Epithelial cell of proximal tubule (primary cell): ENCODE measurements at regions not wholly inside any gene's neighbourhood (a gene's known extent, or its start where the extent isn't known, plus 50 kb on each side); places are given as distances from the start of the nearest gene placed in this dataset.

Source experiments
- DNase-seq: peaks from one replicate; pipeline ENCODE4 v3.0.0-alpha.2; 2011; ENCODE audit warnings: low read depth
- H3K4me3 ChIP-seq: 2 replicates; pipeline ENCODE4 v1.5.1; 2011; ENCODE audit warnings: low read depth, mild to moderate bottlenecking, low read length
- TF ChIP-seq, protein P1 (sequence below): conservative IDR thresholded peaks from 2 replicates; pipeline ENCODE4 v1.5.1; 2012; ENCODE audit warnings: low read depth, mild to moderate bottlenecking, low read length

DNA sequence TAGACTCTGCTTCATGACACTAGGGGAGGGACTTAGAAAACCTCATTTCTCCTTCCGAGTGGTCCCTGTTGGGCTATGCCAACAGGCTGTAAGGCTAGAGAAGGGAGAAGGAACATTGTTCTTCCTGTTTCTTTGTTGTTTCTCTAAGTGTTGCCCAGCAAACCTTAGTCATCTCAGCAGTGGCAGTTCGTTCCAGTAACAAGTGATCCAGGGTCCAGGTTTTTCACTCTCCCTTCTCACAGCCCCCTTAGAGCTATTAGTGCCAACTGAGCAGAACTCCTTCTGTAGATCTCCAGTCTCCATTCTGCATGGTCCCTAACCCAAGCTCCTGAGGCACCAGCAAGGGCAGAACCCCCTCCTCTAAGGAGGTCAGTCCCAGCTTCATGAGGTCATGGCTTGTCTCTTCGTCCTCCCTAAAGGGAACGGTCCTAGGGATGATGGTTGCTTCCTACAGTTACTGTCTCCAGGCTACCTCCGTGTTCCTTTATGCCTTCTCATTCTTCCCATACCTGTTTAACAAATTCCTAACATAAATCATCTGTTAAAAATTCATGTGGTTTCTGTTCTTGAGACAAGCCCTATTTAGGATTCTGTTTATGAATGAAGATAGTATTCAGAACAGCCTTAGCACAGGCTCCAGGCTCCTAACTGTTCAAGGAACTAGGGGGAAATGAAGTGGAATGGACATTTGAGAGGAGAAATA lies 168.6 kb upstream of the UBASH3B start:
- DNase-seq, result no peak
- TF ChIP-seq, protein P1, sequence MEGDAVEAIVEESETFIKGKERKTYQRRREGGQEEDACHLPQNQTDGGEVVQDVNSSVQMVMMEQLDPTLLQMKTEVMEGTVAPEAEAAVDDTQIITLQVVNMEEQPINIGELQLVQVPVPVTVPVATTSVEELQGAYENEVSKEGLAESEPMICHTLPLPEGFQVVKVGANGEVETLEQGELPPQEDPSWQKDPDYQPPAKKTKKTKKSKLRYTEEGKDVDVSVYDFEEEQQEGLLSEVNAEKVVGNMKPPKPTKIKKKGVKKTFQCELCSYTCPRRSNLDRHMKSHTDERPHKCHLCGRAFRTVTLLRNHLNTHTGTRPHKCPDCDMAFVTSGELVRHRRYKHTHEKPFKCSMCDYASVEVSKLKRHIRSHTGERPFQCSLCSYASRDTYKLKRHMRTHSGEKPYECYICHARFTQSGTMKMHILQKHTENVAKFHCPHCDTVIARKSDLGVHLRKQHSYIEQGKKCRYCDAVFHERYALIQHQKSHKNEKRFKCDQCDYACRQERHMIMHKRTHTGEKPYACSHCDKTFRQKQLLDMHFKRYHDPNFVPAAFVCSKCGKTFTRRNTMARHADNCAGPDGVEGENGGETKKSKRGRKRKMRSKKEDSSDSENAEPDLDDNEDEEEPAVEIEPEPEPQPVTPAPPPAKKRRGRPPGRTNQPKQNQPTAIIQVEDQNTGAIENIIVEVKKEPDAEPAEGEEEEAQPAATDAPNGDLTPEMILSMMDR, result no peak
- no peak overlapping the region for H3K4me3 ChIP-seq

DNA sequence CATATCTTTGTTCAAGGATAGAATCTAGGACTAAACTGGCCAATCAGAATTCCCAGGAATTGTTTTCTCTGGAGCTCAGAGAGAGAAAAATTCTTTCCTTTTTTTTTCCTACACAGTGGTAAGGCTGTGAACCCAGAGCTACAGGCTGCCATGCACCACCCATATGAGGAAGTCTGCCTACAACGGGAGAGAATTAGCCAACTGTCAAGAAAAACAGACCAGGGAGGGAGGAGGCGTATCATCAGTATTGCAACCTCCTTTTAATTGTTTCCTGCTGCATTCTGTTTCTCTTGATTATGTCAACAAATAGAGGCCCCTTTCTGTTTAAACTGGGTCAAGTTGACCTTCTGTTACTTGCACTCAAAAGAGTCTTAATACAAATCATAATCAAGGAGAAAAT lies 176.5 kb upstream of the UBASH3B start:
- no peak overlapping the region for H3K4me3 ChIP-seq
- DNase-seq, result no peak
- TF ChIP-seq, protein P1, result no peak

DNA sequence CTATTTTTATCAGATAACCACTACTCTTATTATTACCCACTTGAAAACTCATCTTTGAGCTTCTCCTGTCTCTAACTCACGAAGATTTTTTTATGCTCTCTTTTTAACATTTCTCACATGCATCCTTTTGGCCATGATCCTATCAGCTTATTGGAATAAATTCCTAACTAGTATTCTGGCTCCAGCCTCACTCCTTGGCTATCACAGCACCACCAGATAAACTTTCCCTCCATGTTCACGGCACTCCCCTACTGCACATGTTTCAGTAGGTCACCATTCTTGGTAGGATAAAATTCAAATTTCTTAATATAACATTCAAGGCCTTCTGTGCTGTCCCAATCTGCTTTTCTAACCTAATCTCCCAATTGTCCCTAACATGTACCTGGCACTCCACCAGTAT lies 186.6 kb upstream of the UBASH3B start:
- TF ChIP-seq, protein P1, result no peak

DNA sequence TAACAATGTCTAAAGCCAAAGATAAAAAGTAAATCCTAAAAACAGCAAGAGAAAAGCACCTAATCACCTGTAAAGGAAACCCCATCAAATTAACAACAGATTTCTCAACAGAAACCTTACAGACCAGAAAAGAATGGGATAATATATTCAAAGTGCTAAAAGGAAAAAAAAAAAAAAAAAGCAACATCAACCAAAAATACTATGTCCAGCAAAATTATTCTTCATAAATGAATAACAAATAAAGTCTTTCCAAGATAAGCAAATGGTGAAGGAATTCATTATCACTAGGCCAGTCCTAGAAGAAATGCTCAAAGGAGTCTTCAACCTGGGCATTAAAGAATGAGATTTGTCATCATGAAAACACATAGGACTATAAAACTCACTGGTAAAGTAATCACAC lies 192.0 kb upstream of the UBASH3B start:
- H3K4me3 ChIP-seq, result no peak overlapping the region
- TF ChIP-seq, protein P1, result no peak
- no peak for DNase-seq

More for the DNA sequence above, 186.6 kb upstream of the UBASH3B start:
- H3K4me3 ChIP-seq, result no peak overlapping the region
- no peak for DNase-seq

DNA sequence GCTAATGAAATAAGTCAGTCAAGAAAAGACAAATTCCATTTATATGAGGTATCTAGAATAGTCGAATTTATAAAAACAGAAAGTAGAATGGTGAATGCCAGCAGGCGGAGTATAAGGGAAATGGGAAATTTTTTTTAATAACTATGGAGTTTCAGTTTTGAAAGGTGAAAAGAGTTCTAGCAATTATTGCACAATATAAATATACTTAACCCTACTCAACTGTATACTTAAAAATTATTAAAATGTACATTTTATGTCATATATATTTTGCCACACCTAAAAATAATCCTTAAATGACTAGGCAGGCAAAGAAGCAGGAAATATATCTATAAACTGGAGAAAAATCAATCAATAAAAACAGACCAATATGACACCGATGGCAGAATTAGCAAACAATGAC lies 196.5 kb upstream of the UBASH3B start:
- H3K4me3 ChIP-seq, result no peak overlapping the region
- no peak for DNase-seq
- TF ChIP-seq, protein P1, result no peak

DNA sequence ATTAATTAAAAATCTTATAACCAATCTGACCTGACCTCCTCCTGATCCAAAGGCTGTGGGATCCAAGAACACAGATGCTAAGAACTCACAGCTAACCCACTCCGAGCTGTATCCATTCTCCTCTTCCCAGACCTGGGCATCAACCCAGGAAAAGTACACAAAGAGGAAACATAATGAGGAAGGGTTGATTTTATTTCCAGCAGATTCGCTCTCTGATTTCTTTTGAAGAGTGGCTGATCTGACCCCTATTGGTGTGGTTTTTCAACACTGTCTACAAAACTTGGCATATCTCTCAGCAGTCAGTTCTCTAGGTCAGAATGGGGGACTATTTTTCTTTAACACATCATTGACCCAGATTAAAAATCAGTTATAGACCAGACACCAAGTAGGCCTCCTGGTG lies 201.9 kb upstream of the UBASH3B start:
- TF ChIP-seq, protein P1, result no peak
- no peak overlapping the region for H3K4me3 ChIP-seq
- DNase-seq, result no peak

DNA sequence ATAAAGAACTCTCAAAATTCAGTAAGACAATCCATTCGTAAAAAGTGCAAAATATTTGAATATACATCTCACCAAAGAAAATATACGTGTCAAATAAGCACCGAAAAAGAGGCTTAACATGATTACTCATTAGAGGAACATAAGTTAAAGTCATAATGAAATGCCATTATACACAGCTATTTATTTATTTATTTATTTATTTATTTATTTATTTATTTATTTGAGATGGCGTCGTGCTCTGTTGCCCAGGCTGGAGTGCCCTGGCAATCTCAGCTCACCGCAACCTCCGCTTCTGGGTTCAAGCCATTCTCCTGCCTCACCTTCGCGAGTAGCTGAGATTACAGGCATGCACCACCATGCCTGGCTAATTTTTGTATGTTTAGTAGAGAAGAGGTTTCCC lies 203.6 kb upstream of the UBASH3B start:
- DNase-seq, result no peak
- TF ChIP-seq, protein P1, result no peak
- no peak overlapping the region for H3K4me3 ChIP-seq
